ENCODE measurements at regions not wholly inside any gene's neighbourhood (a gene's known extent, or its start where the extent isn't known, plus 50 kb on each side); places are given as distances from the start of the nearest gene placed in this dataset.

DNA sequence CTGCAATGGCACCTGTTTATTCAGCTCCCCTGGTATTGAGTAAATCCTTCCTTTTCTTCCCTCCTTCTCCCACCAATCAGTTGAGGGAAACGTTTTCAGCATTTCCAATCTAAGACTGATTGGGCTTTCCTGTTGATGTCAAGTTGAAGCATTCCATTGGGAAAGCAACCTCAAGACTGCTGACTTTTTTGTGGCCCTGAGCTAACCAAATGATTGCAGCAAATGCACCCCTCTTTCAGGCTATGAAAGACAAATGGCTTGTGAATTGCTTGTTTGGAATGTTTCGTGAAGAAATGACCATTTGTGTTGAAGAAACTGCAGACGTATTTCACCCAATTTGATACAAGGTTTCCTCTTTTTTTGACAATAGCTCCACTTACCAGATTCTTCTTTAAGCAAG lies 303.5 kb downstream of the EPHA4 start:
- no peak for TF ChIP-seq CTCF (IDR thresholded peaks at IDR 0.05; ENCODE audit: low read depth, low read length, missing control alignments)
- DNase-seq = no peak
- Histone ChIP-seq H3K4me3 (ENCODE audit: low read depth, low read length) (no peak overlapping the region), H3K27ac (no peak overlapping the region), H3K36me3 (replicated peaks) (no peaks in the 10 kb centered on the region), H3K27me3 (replicated peaks) (no peaks in the 10 kb centered on the region)
- in situ Hi-C loops (cut with HindIII; ENCODE audit: low pct_ligation_motif_present, low sequenced_read_pairs) = no loop called here

- H3K27me3 ChIP-seq (replicated peaks) = no peaks in the 10 kb centered on the region
- H3K36me3 ChIP-seq (replicated peaks) = no peaks in the 10 kb centered on the region
- in situ Hi-C loops (cut with HindIII; ENCODE audit: low pct_ligation_motif_present, low sequenced_read_pairs) = no loop called here
- no peak overlapping the region for H3K27ac ChIP-seq
- no peak overlapping the region for H3K4me3 ChIP-seq (ENCODE audit: low read depth, low read length)
- DNase-seq = no peak
- TF ChIP-seq CTCF (IDR thresholded peaks at IDR 0.05; ENCODE audit: low read depth, low read length, missing control alignments) = no peak
Measured at GRCh38 chr2:221270806-221271205, 301.3 kb downstream of the EPHA4 start.

DNA sequence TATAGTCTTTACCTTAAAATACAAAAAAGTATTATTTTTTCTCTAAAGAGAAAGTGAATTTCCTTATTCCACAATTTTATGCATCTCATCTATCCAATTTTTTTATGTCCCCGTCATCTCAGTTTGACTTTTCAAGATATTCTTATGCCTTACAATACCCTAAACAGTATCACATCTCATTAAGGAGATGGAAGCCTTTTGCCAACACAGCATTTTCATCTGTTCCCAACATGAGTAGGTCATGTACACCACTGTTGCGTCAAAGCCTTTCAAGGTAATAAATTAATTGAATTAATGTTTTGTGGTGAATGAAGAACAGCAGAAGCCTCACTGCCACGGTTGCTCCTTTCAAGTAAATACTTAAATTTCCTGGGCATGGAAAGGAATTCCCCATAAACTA lies 299.4 kb downstream of the EPHA4 start:
- TF ChIP-seq CTCF (IDR thresholded peaks at IDR 0.05; ENCODE audit: low read depth, low read length, missing control alignments) = no peak
- no peak overlapping the region for H3K27ac ChIP-seq
- no peak for DNase-seq
- H3K27me3 ChIP-seq (replicated peaks) = no peaks in the 10 kb centered on the region
- H3K4me3 ChIP-seq (ENCODE audit: low read depth, low read length) = no peak overlapping the region
- in situ Hi-C loops (cut with HindIII; ENCODE audit: low pct_ligation_motif_present, low sequenced_read_pairs) = no loop called here
- H3K36me3 ChIP-seq (replicated peaks) = no peaks in the 10 kb centered on the region

- Histone ChIP-seq H3K4me3 (ENCODE audit: low read depth, low read length) (no peak overlapping the region), H3K27me3 (replicated peaks) (no peaks in the 10 kb centered on the region), H3K27ac (no peak overlapping the region), H3K36me3 (replicated peaks) (no peaks in the 10 kb centered on the region)
- DNase-seq = no peak
- in situ Hi-C loops (cut with HindIII; ENCODE audit: low pct_ligation_motif_present, low sequenced_read_pairs) = no loop called here
- no peak for TF ChIP-seq CTCF (IDR thresholded peaks at IDR 0.05; ENCODE audit: low read depth, low read length, missing control alignments)
Measured at GRCh38 chr2:221276033-221276432, 296.1 kb downstream of the EPHA4 start.

GRCh38 chr2:221276601-221277000 lies 295.5 kb downstream of the EPHA4 start:
- no peaks in the 10 kb centered on the region for H3K27me3 ChIP-seq (replicated peaks)
- TF ChIP-seq CTCF (IDR thresholded peaks at IDR 0.05; ENCODE audit: low read depth, low read length, missing control alignments) = no peak
- in situ Hi-C loops (cut with HindIII; ENCODE audit: low pct_ligation_motif_present, low sequenced_read_pairs) = no loop called here
- no peak for DNase-seq
- no peak overlapping the region for H3K27ac ChIP-seq
- H3K36me3 ChIP-seq (replicated peaks) = no peaks in the 10 kb centered on the region
- H3K4me3 ChIP-seq (ENCODE audit: low read depth, low read length) = no peak overlapping the region

GRCh38 chr2:221282386-221282785 lies 289.7 kb downstream of the EPHA4 start:
- Histone ChIP-seq H3K27me3 (replicated peaks) (no peaks in the 10 kb centered on the region), H3K27ac (no peak overlapping the region), H3K36me3 (replicated peaks) (no peaks in the 10 kb centered on the region), H3K4me3 (ENCODE audit: low read depth, low read length) (no peak overlapping the region)
- DNase-seq = no peak
- no peak for TF ChIP-seq CTCF (IDR thresholded peaks at IDR 0.05; ENCODE audit: low read depth, low read length, missing control alignments)
- in situ Hi-C loops (cut with HindIII; ENCODE audit: low pct_ligation_motif_present, low sequenced_read_pairs) = no loop called here
